Liver (tissue), 3 donors: ENCODE measurements at regions not wholly inside any gene's neighbourhood (a gene's known extent, or its start where the extent isn't known, plus 50 kb on each side); places are given as distances from the start of the nearest gene placed in this dataset.

Experiments
- ATF3 ChIP-seq: IDR thresholded peaks from 2 replicates; pipeline ENCODE4 v1.6.1; 2016; ENCODE audit warnings: antibody characterized with exemption
- CTCF ChIP-seq: fragments of 150-350 bp; IDR thresholded peaks from 2 replicates; pipeline ENCODE4 v1.5.1; 2017; ENCODE audit warnings: improper control_type of control experiment, low read depth, low read length; ENCODE audit not compliant: missing input control
- EGR1 ChIP-seq, 2 donors: IDR thresholded peaks; 2 replicates each; pipeline ENCODE4 v1.6.1; 2016 to 2018; ENCODE audit warnings: antibody characterized with exemption in 2 of 2, low read depth in 2 of 2
- JUND ChIP-seq, 2 donors: IDR thresholded peaks; 2 replicates each; pipeline ENCODE4 v1.6.1; 2016; ENCODE audit warnings: antibody characterized with exemption in 2 of 2
- RAD21 ChIP-seq, 2 donors: IDR thresholded peaks; 2 replicates each; pipeline ENCODE4 v1.6.1; 2016; ENCODE audit warnings: antibody characterized with exemption in 2 of 2, mild to moderate bottlenecking in 2 of 2
- TAF1 ChIP-seq: conservative IDR thresholded peaks from 2 replicates; pipeline ENCODE4 v1.6.1; 2016; ENCODE audit warnings: antibody characterized with exemption, mild to moderate bottlenecking
- YY1 ChIP-seq: IDR thresholded peaks from 2 replicates; pipeline ENCODE4 v1.6.1; 2016; ENCODE audit warnings: antibody characterized with exemption, mild to moderate bottlenecking
- ZBTB33 ChIP-seq: IDR thresholded peaks from 2 replicates; pipeline ENCODE4 v1.6.1; 2016; ENCODE audit warnings: antibody characterized with exemption
- TF ChIP-seq, protein P1 (sequence below): IDR thresholded peaks from 2 replicates; pipeline ENCODE4 v1.6.1; 2016; ENCODE audit warnings: antibody characterized with exemption
- donor health status: healthy.
- donor health status: healthy.

GRCh38 chrX:79559290-79559689, 192.2 kb upstream of the ITM2A start:
- no peak for TF ChIP-seq CTCF
- no peak for TF ChIP-seq JUND (IDR thresholded peaks at IDR 0.05)
- TF ChIP-seq, protein P1, sequence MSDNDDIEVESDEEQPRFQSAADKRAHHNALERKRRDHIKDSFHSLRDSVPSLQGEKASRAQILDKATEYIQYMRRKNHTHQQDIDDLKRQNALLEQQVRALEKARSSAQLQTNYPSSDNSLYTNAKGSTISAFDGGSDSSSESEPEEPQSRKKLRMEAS, result no peak
- TF ChIP-seq RAD21 (IDR thresholded peaks at IDR 0.05), result no peak
- TF ChIP-seq ZBTB33, result no peak
- no peak for TF ChIP-seq ATF3
- no peak for TF ChIP-seq EGR1 (IDR thresholded peaks at IDR 0.05; ENCODE audit: low read depth in 2 of 2)
- no peak for TF ChIP-seq TAF1
- TF ChIP-seq YY1, result no peak
